T-helper 22 cell (primary cell): ENCODE measurements at regions not wholly inside any gene's neighbourhood (a gene's known extent, or its start where the extent isn't known, plus 50 kb on each side); places are given as distances from the start of the nearest gene placed in this dataset.
"Not testable (repeated sequence)": the region's sequence is repeated elsewhere in the genome, so short reads cannot be mapped to it uniquely, and the experiment has no call there.

Experiments used
- DNase-seq: peaks from one replicate; pipeline ENCODE4 v3.0.0-alpha.2; 2020; ENCODE audit warnings: low read depth

GRCh38 chr2:226160617-226161016 is 639.0 kb downstream of the IRS1 start:
- not testable (repeated sequence) for DNase-seq

- DNase-seq, result no peak
Observed at GRCh38 chr2:226159875-226160479, 639.6 kb downstream of the IRS1 start.

- no peak for DNase-seq
Observed at GRCh38 chr2:226158940-226159339, 640.7 kb downstream of the IRS1 start.

GRCh38 chr2:226158229-226158628 is 641.4 kb downstream of the IRS1 start:
- DNase-seq, result no peak

- no peak for DNase-seq
Observed at GRCh38 chr2:226155093-226155875, 644.3 kb downstream of the IRS1 start.

- no peak for DNase-seq
Observed at GRCh38 chr2:226154610-226155009, 645.0 kb downstream of the IRS1 start.

- no peak for DNase-seq
Observed at GRCh38 chr2:226153553-226153952, 646.1 kb downstream of the IRS1 start.

GRCh38 chr2:226151157-226151556 is 648.5 kb downstream of the IRS1 start:
- no peak for DNase-seq

GRCh38 chr2:226143091-226143490 is 656.5 kb downstream of the IRS1 start:
- DNase-seq, result no peak

- no peak for DNase-seq
Observed at GRCh38 chr2:226142463-226142862, 657.2 kb downstream of the IRS1 start.

- no peak for DNase-seq
Observed at GRCh38 chr2:226140594-226140993, 659.0 kb downstream of the IRS1 start.

GRCh38 chr2:226139759-226140158 is 659.9 kb downstream of the IRS1 start:
- no peak for DNase-seq

- no peak for DNase-seq
Observed at GRCh38 chr2:226137201-226137811, 662.3 kb downstream of the IRS1 start.

- no peak for DNase-seq
Observed at GRCh38 chr2:226136739-226137138, 662.9 kb downstream of the IRS1 start.

GRCh38 chr2:226135861-226136548 is 663.6 kb downstream of the IRS1 start:
- no peak for DNase-seq

- DNase-seq, result no peak
Observed at GRCh38 chr2:226132323-226133215, 667.1 kb downstream of the IRS1 start.

- DNase-seq, result no peak
Observed at GRCh38 chr2:226131299-226131784, 668.3 kb downstream of the IRS1 start.

GRCh38 chr2:226130192-226130591 is 669.4 kb downstream of the IRS1 start:
- no peak for DNase-seq

GRCh38 chr2:226127682-226128081 is 671.9 kb downstream of the IRS1 start:
- DNase-seq, result no peak

- DNase-seq, result no peak
Observed at GRCh38 chr2:226126104-226126503, 673.5 kb downstream of the IRS1 start.

- no peak for DNase-seq
Observed at GRCh38 chr2:226125176-226125883, 674.3 kb downstream of the IRS1 start.
